CD14-positive monocyte (primary cell): ENCODE measurements at regions not wholly inside any gene's neighbourhood (a gene's known extent, or its start where the extent isn't known, plus 50 kb on each side); places are given as distances from the start of the nearest gene placed in this dataset.

Source experiments
- DNase-seq, 3 donors: peaks; one replicate each; pipeline ENCODE4 v3.0.0-alpha.2; 2011 to 2022
- H2AFZ ChIP-seq: 2 replicates; pipeline ENCODE4 v1.6.0; 2012; ENCODE audit warnings: mild to moderate bottlenecking, low read depth, low read length, inconsistent platforms; ENCODE audit not compliant: insufficient read depth, poor library complexity, severe bottlenecking
- H3K27ac ChIP-seq, 2 donors: 1 replicate in 1 of 2; 2 replicates in 1 of 2; pipeline ENCODE4 v1.5.1; 2012 to 2013; ENCODE audit warnings: low read length in 2 of 2, control low read depth in 1 of 2, inconsistent platforms in 1 of 2, low read depth in 1 of 2, mild to moderate bottlenecking in 1 of 2
- H3K27me3 ChIP-seq, 2 donors: one replicate each; pipeline versions ENCODE4 v1.6.0 to v1.6.1; 2011 to 2013; ENCODE audit warnings: low read length in 2 of 2; ENCODE audit not compliant: control insufficient read depth in 2 of 2, insufficient read depth in 2 of 2
- H3K36me3 ChIP-seq, 2 donors: replicated peaks in 1 of 2; 1 replicate in 1 of 2; 2 replicates in 1 of 2; pipeline versions ENCODE4 v1.5.1 to v1.6.1; 2012 to 2013; ENCODE audit warnings: low read length in 2 of 2, control low read depth in 1 of 2, inconsistent platforms in 1 of 2, mild to moderate bottlenecking in 1 of 2; ENCODE audit not compliant: insufficient read depth in 2 of 2, control insufficient read depth in 1 of 2
- H3K4me1 ChIP-seq, 2 donors: 1 replicate in 1 of 2; 2 replicates in 1 of 2; pipeline versions ENCODE4 v1.5.1 to v1.6.1; 2012 to 2013; ENCODE audit warnings: low read length in 2 of 2, control low read depth in 1 of 2, inconsistent platforms in 1 of 2, mild to moderate bottlenecking in 1 of 2, moderate library complexity in 1 of 2; ENCODE audit not compliant: insufficient read depth in 2 of 2, control insufficient read depth in 1 of 2
- H3K4me2 ChIP-seq: replicated peaks from 2 replicates; pipeline ENCODE3; 2012; ENCODE audit warnings: low read length, moderate library complexity, mild to moderate bottlenecking; ENCODE audit not compliant: poor library complexity, severe bottlenecking; ENCODE audit errors: extremely low read depth
- H3K4me3 ChIP-seq, 3 experiments: fragments of 200-600 bp in 1 of 3; sonication (generic) in 1 of 3; replicated peaks in 1 of 3; 1 replicate in 2 of 3; 2 replicates in 1 of 3; pipeline ENCODE4 v1.5.1; 2011 to 2013; ENCODE audit warnings: low read length in 3 of 3, mild to moderate bottlenecking in 3 of 3, control low read depth in 2 of 3, low read depth in 2 of 3, inconsistent platforms in 1 of 3, moderate library complexity in 1 of 3
- H3K79me2 ChIP-seq: 2 replicates; pipeline ENCODE4 v1.6.0; 2012; ENCODE audit warnings: mild to moderate bottlenecking, control low read depth, inconsistent platforms, low read length, moderate library complexity; ENCODE audit not compliant: insufficient read depth
- H3K9ac ChIP-seq: 2 replicates; pipeline ENCODE4 v1.6.0; 2017; ENCODE audit warnings: low read length, mild to moderate bottlenecking; ENCODE audit not compliant: insufficient read depth, poor library complexity, severe bottlenecking
- H3K9me3 ChIP-seq, 2 donors: replicated peaks in 1 of 2; 1 replicate in 1 of 2; 2 replicates in 1 of 2; pipeline versions ENCODE4 v1.5.1 to v1.6.1; 2012 to 2013; ENCODE audit warnings: low read length in 2 of 2, control low read depth in 1 of 2; ENCODE audit not compliant: control insufficient read depth in 1 of 2, insufficient read depth in 1 of 2
- H4K20me1 ChIP-seq: 2 replicates; pipeline ENCODE4 v1.6.0; 2012; ENCODE audit warnings: mild to moderate bottlenecking, low read length, control low read depth, moderate library complexity; ENCODE audit not compliant: insufficient read depth
- H3K27ac Mint-ChIP-seq, 7 donors: one replicate each; pipeline ENCODE4 v1.8.0; 2020; ENCODE audit warnings: mild to moderate bottlenecking in 7 of 7, mixed read lengths in 7 of 7, moderate library complexity in 6 of 7, inconsistent platforms in 2 of 7
- H3K27me3 Mint-ChIP-seq, 3 donors: one replicate each; pipeline ENCODE4 v1.8.0; 2021 to 2022; ENCODE audit warnings: low read depth in 3 of 3, mild to moderate bottlenecking in 3 of 3, mixed read lengths in 3 of 3, moderate library complexity in 3 of 3, inconsistent platforms in 1 of 3
- H3K36me3 Mint-ChIP-seq, 2 donors: one replicate each; pipeline ENCODE4 v1.8.0; 2020; ENCODE audit warnings: mixed read lengths in 2 of 2, inconsistent platforms in 1 of 2, mild to moderate bottlenecking in 1 of 2
- H3K4me1 Mint-ChIP-seq: one replicate; pipeline ENCODE4 v1.8.0; 2020; ENCODE audit warnings: mild to moderate bottlenecking, mixed read lengths
- H3K4me3 Mint-ChIP-seq, 2 donors: one replicate each; pipeline ENCODE4 v1.8.0; 2020; ENCODE audit warnings: mild to moderate bottlenecking in 2 of 2, mixed read lengths in 2 of 2, moderate library complexity in 1 of 2
- H3K9me3 Mint-ChIP-seq, 7 donors: one replicate each; pipeline ENCODE4 v1.8.0; 2020 to 2022; ENCODE audit warnings: mixed read lengths in 7 of 7, mild to moderate bottlenecking in 6 of 7, moderate library complexity in 6 of 7, inconsistent platforms in 2 of 7
- CTCF ChIP-seq: fragments of 200-600 bp; IDR thresholded peaks from one replicate; pipeline ENCODE4 v1.8.0; 2022; ENCODE audit warnings: antibody characterized with exemption, mild to moderate bottlenecking
- WGBS: methylation state at CpG from one replicate; pipeline ENCODE4 v1.1.5; 2013; ENCODE audit warnings: missing lambda C conversion rate; ENCODE audit not compliant: insufficient coverage; 5-methylcytosine and 5-hydroxymethylcytosine counted together
- intact Hi-C, 2 donors: fragments of 100-400 bp; cut with micrococcal nuclease; formaldehyde crosslinking; loops; one replicate each; pipeline versions ENCODE4 v1.15.0 to v1.15.1; 2023

DNA sequence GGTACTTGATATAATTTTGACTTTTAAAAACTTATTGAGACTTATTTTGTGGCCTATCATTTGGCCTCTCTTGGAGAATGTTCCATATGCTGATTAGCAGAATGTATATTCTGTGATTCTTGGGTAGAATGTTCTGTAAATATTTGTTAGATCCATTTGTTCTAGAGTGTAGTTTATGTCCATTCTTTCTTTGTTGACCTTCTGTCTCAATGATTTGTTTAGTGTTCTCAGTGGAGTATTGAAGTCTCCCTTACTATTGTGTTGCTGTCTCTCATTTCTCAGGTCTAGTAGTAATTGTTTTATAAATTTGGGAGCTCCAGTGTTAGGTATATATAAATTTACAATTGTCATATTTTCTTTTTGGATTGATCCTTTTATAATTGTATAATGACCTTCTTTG is 349.6 kb upstream of the CWC22 start:
- Histone ChIP-seq H3K4me3 (no peak overlapping the region), H3K36me3 (no peaks in the 10 kb centered on the region), H3K9me3 (no peaks in the 10 kb centered on the region), H2AFZ (no peak overlapping the region), H3K27me3 (no peaks in the 10 kb centered on the region), H3K27ac (no peak overlapping the region), H3K79me2 (no peaks in the 10 kb centered on the region), H4K20me1 (no peaks in the 10 kb centered on the region), H3K4me1 (no peaks in the 10 kb centered on the region), H3K9ac (no peak overlapping the region), H3K4me2 (no peak overlapping the region)
- H3K27me3 Mint-ChIP-seq: peaks cover 0 to 1% (median 0%) of the 10 kb centered on the region in 3 donors
- no peaks in the 10 kb centered on the region for H3K4me1 Mint-ChIP-seq
- DNase-seq: no peak
- no peak overlapping the region for H3K27ac Mint-ChIP-seq
- no peaks in the 10 kb centered on the region for H3K36me3 Mint-ChIP-seq
- peaks cover 0 to 2% (median 0%) of the 10 kb centered on the region in 7 donors for H3K9me3 Mint-ChIP-seq
- no peak overlapping the region for H3K4me3 Mint-ChIP-seq
- intact Hi-C loops: no loop called here
- TF ChIP-seq CTCF: no peak

GRCh38 chr2:180352620-180353019 is 345.5 kb upstream of the CWC22 start:
- Histone ChIP-seq H3K27me3 (no peaks in the 10 kb centered on the region), H4K20me1 (no peaks in the 10 kb centered on the region), H3K4me1 (no peaks in the 10 kb centered on the region), H3K4me3 (no peak overlapping the region), H3K36me3 (no peaks in the 10 kb centered on the region), H3K79me2 (no peaks in the 10 kb centered on the region), H2AFZ (no peak overlapping the region), H3K4me2 (no peak overlapping the region), H3K27ac (no peak overlapping the region), H3K9ac (no peak overlapping the region), H3K9me3 (peaks cover 0 to 3% of the 10 kb centered on the region in 2 donors)
- no peak for TF ChIP-seq CTCF
- Mint-ChIP-seq H3K36me3 (no peaks in the 10 kb centered on the region), H3K27ac (no peak overlapping the region), H3K9me3 (peaks cover 0 to 1% (median 0%) of the 10 kb centered on the region in 7 donors), H3K4me1 (no peaks in the 10 kb centered on the region), H3K27me3 (no peaks in the 10 kb centered on the region), H3K4me3 (no peak overlapping the region)
- DNase-seq: no peak
- intact Hi-C loops: no loop called here
- no CpG with 5 or more reads among the region's 1 CpG for WGBS
